OCI-LY1 (cell line): ENCODE measurements at regions not wholly inside any gene's neighbourhood (a gene's known extent, or its start where the extent isn't known, plus 50 kb on each side); places are given as distances from the start of the nearest gene placed in this dataset.

Source experiments
- CTCF ChIP-seq: fragments of 200-600 bp; sonication (generic), shearing (Covaris generic); IDR thresholded peaks from 2 replicates; pipeline ENCODE4 v1.5.1; 2017; ENCODE audit warnings: mild to moderate bottlenecking, antibody characterized with exemption, low read length, moderate library complexity, mixed read lengths
- EZH2 ChIP-seq: fragments of 200-600 bp; sonication (generic), shearing (Covaris generic); IDR thresholded peaks from 2 replicates; pipeline ENCODE4 v1.8.0; 2017; ENCODE audit warnings: borderline replicate concordance, mixed run types, mild to moderate bottlenecking, antibody characterized with exemption, low read length, moderate library complexity, mixed read lengths

DNA sequence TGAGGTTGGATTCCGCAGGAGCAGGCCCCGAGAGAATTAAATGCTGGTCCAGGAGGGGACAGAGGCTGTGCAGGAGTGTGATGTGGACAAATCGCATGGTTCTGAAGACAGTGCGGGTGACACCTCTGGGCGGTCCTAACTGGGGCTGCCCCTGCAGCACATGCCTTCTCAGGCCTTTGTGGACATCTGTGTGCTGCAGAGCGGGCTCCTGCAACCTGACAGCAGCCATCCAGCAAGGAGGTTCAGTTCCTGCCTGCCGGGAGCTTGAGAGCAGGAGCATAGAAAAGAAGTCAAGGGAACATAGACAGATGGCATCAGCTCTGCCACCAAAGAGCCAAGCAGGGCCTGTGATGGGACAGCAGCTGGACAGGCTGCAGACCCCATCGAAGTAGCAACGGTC is 135.9 kb upstream of the PPP2R2D start:
- TF ChIP-seq CTCF (no peak), EZH2 (no peak)
